HEK293 (cell line): ENCODE measurements at regions not wholly inside any gene's neighbourhood (a gene's known extent, or its start where the extent isn't known, plus 50 kb on each side); places are given as distances from the start of the nearest gene placed in this dataset.

ENCODE experiments used
- CTCF ChIA-PET: fragments of 350-600 bp; formaldehyde crosslinking; extraction: SDS; loops from one replicate; lab custom pipeline; 2021; ENCODE audit warnings: antibody characterized with exemption; lab: Yijun Ruan, JAX
- POLR2A ChIA-PET: fragments of 300-600 bp; formaldehyde crosslinking; extraction: SDS; loops from one replicate; lab custom pipeline; 2020; ENCODE audit warnings: antibody characterized with exemption, inconsistent platforms; lab: Yijun Ruan, JAX
- H3K27ac ChIP-seq: fragments of 200-500 bp; sonication (Bioruptor generic); 2 replicates; pipeline ENCODE4 v1.5.1; 2014; ENCODE audit warnings: low read depth, low read length, control low read depth, inconsistent platforms; ENCODE audit errors: extremely low read depth
- H3K36me3 ChIP-seq, 2 experiments: fragments of 200-500 bp in 1 of 2; sonication (Bioruptor generic) in 1 of 2; 1 replicate in 1 of 2; 2 replicates in 1 of 2; pipeline ENCODE4 v1.5.1; 2014 to 2017; ENCODE audit warnings: inconsistent platforms in 2 of 2, low read length in 2 of 2; ENCODE audit not compliant: control insufficient read depth in 2 of 2, insufficient read depth in 1 of 2
- H3K4me1 ChIP-seq: fragments of 200-500 bp; sonication (Bioruptor generic); 2 replicates; pipeline ENCODE4 v1.5.1; 2014; ENCODE audit warnings: mild to moderate bottlenecking, low read length, inconsistent platforms; ENCODE audit not compliant: control insufficient read depth, insufficient read depth
- H3K4me3 ChIP-seq: 2 replicates; pipeline ENCODE4 v1.5.1; 2011; ENCODE audit warnings: low read depth, mild to moderate bottlenecking, control low read depth, low read length, moderate library complexity
- H3K9me3 ChIP-seq: fragments of 200-500 bp; sonication (Bioruptor generic); 2 replicates; pipeline ENCODE4 v1.5.1; 2014; ENCODE audit warnings: low read depth, low read length, inconsistent platforms; ENCODE audit not compliant: control insufficient read depth, insufficient read depth
- BCL11A ChIP-seq: fragments of 450-650 bp; formaldehyde crosslinking; IDR thresholded peaks from 2 replicates; pipeline ENCODE4 v1.5.1; 2016; ENCODE audit warnings: low read depth, missing biosample characterization, missing genetic modification characterization
- GLI4 ChIP-seq: fragments of 450-650 bp; formaldehyde crosslinking; IDR thresholded peaks from 2 replicates; pipeline ENCODE4 v1.5.1; 2016; ENCODE audit warnings: missing biosample characterization, missing genetic modification characterization
- GLIS2 ChIP-seq: fragments of 450-650 bp; formaldehyde crosslinking; IDR thresholded peaks from 2 replicates; pipeline ENCODE4 v1.5.1; 2016; ENCODE audit warnings: missing biosample characterization, missing genetic modification characterization
- RBAK ChIP-seq: fragments of 450-650 bp; formaldehyde crosslinking; IDR thresholded peaks from 2 replicates; pipeline ENCODE4 v1.5.1; 2016; ENCODE audit warnings: missing biosample characterization, missing genetic modification characterization
- REPIN1 ChIP-seq: fragments of 450-650 bp; formaldehyde crosslinking; IDR thresholded peaks from 2 replicates; pipeline ENCODE4 v1.5.1; 2017; ENCODE audit warnings: missing biosample characterization, missing genetic modification characterization, low read depth
- ZBTB10 ChIP-seq: fragments of 450-650 bp; formaldehyde crosslinking; IDR thresholded peaks from 2 replicates; pipeline ENCODE4 v1.5.1; 2016; ENCODE audit warnings: missing biosample characterization, missing genetic modification characterization
- ZFP69B ChIP-seq: fragments of 450-650 bp; formaldehyde crosslinking; IDR thresholded peaks from 2 replicates; pipeline ENCODE4 v1.5.1; 2016; ENCODE audit warnings: missing biosample characterization, missing genetic modification characterization
- ZNF133 ChIP-seq: fragments of 450-650 bp; formaldehyde crosslinking; IDR thresholded peaks from 2 replicates; pipeline ENCODE4 v1.5.1; 2016; ENCODE audit warnings: missing biosample characterization, missing genetic modification characterization
- ZNF16 ChIP-seq: fragments of 450-650 bp; formaldehyde crosslinking; IDR thresholded peaks from 2 replicates; pipeline ENCODE4 v1.5.1; 2016; ENCODE audit warnings: low read depth, missing biosample characterization, missing genetic modification characterization
- ZNF223 ChIP-seq: fragments of 450-650 bp; formaldehyde crosslinking; IDR thresholded peaks from 2 replicates; pipeline ENCODE4 v1.5.1; 2016; ENCODE audit warnings: missing biosample characterization, missing genetic modification characterization
- ZNF23 ChIP-seq: fragments of 450-650 bp; formaldehyde crosslinking; IDR thresholded peaks from 2 replicates; pipeline ENCODE4 v1.5.1; 2016; ENCODE audit warnings: missing biosample characterization, missing genetic modification characterization, borderline replicate concordance
- ZNF341 ChIP-seq: fragments of 450-650 bp; formaldehyde crosslinking; IDR thresholded peaks from 2 replicates; pipeline ENCODE4; 2016; ENCODE audit warnings: low read depth, missing biosample characterization, missing genetic modification characterization
- ZNF350 ChIP-seq: fragments of 450-650 bp; formaldehyde crosslinking; IDR thresholded peaks from 2 replicates; pipeline ENCODE4 v1.5.0; 2017; ENCODE audit warnings: missing biosample characterization, mild to moderate bottlenecking, missing genetic modification characterization
- ZNF366 ChIP-seq: fragments of 450-650 bp; formaldehyde crosslinking; conservative IDR thresholded peaks from 2 replicates; pipeline ENCODE4 v1.5.1; 2016; ENCODE audit warnings: missing biosample characterization, missing genetic modification characterization
- ZNF423 ChIP-seq: fragments of 450-650 bp; formaldehyde crosslinking; IDR thresholded peaks from 2 replicates; pipeline ENCODE4 v1.5.1; 2016; ENCODE audit warnings: missing biosample characterization, missing genetic modification characterization
- ZNF529 ChIP-seq: fragments of 450-650 bp; formaldehyde crosslinking; IDR thresholded peaks from 2 replicates; pipeline ENCODE4 v1.5.1; 2017; ENCODE audit warnings: missing genetic modification characterization, missing biosample characterization; ENCODE audit not compliant: insufficient replicate concordance
- ZNF624 ChIP-seq: fragments of 450-650 bp; formaldehyde crosslinking; IDR thresholded peaks from 2 replicates; pipeline ENCODE4 v1.5.1; 2017; ENCODE audit warnings: missing biosample characterization, missing genetic modification characterization
- ZNF629 ChIP-seq: fragments of 450-650 bp; formaldehyde crosslinking; IDR thresholded peaks from 2 replicates; pipeline ENCODE4 v1.5.1; 2017; ENCODE audit warnings: missing biosample characterization, missing genetic modification characterization
- ZNF660 ChIP-seq: fragments of 450-650 bp; IDR thresholded peaks from 2 replicates; pipeline ENCODE4 v1.5.1; 2018; ENCODE audit warnings: missing biosample characterization, mild to moderate bottlenecking, missing genetic modification characterization
- ZNF704 ChIP-seq: fragments of 450-650 bp; formaldehyde crosslinking; IDR thresholded peaks from 2 replicates; pipeline ENCODE4 v1.5.1; 2016; ENCODE audit warnings: missing biosample characterization, missing genetic modification characterization
- ZNF830 ChIP-seq: fragments of 450-650 bp; IDR thresholded peaks from 2 replicates; pipeline ENCODE4 v1.5.0; 2018; ENCODE audit warnings: missing biosample characterization, missing genetic modification characterization, low read depth, mild to moderate bottlenecking, moderate library complexity
- ZSCAN18 ChIP-seq: fragments of 450-650 bp; formaldehyde crosslinking; IDR thresholded peaks from 2 replicates; pipeline ENCODE4 v1.5.1; 2016; ENCODE audit warnings: missing biosample characterization, missing genetic modification characterization

GRCh38 chr4:31114816-31115215, 394.6 kb downstream of the PCDH7 start:
- no peaks in the 10 kb centered on the region for H3K4me1 ChIP-seq
- ChIA-PET POLR2A (no interaction called here), CTCF (no interaction called here)
- no peaks in the 10 kb centered on the region for H3K9me3 ChIP-seq
- no peak overlapping the region for H3K4me3 ChIP-seq
- no peaks in the 10 kb centered on the region for H3K36me3 ChIP-seq
- TF ChIP-seq ZNF660 (no peak), ZNF16 (tag by site-specific recombination) (no peak), ZNF23 (tag by site-specific recombination) (no peak), ZNF624 (tag by site-specific recombination) (no peak), ZNF223 (tag by site-specific recombination) (no peak), ZNF830 (tag by site-specific recombination) (no peak), ZNF629 (tag by site-specific recombination) (no peak), ZNF529 (tag by site-specific recombination) (no peak), ZNF704 (no peak)
- H3K27ac ChIP-seq: no peak overlapping the region

- H3K4me3 ChIP-seq: no peak overlapping the region
- no peak overlapping the region for H3K27ac ChIP-seq
- no peaks in the 10 kb centered on the region for H3K9me3 ChIP-seq
- H3K4me1 ChIP-seq: no peaks in the 10 kb centered on the region
- no peak for TF ChIP-seq ZNF133 (tag by site-specific recombination)
- no peak for TF ChIP-seq ZBTB10 (tag by site-specific recombination)
- no peak for TF ChIP-seq ZNF341 (tag by site-specific recombination)
- TF ChIP-seq ZNF423 (tag by site-specific recombination): no peak
- TF ChIP-seq ZSCAN18 (tag by site-specific recombination): no peak
- TF ChIP-seq REPIN1: no peak
- TF ChIP-seq GLIS2 (tag by site-specific recombination): no peak
- no peak for TF ChIP-seq ZNF629 (tag by site-specific recombination)
- TF ChIP-seq ZFP69B (tag by site-specific recombination): no peak
- no peak for TF ChIP-seq ZNF624 (tag by site-specific recombination)
- TF ChIP-seq BCL11A: no peak
- TF ChIP-seq ZNF350 (tag by site-specific recombination): no peak
- TF ChIP-seq ZNF366 (tag by site-specific recombination): no peak
- TF ChIP-seq GLI4 (tag by site-specific recombination): no peak
- no peak for TF ChIP-seq RBAK (tag by site-specific recombination)
- ChIA-PET POLR2A (no interaction called here), CTCF (no interaction called here)
- H3K36me3 ChIP-seq: no peaks in the 10 kb centered on the region
Measured at GRCh38 chr4:31124008-31124585, 403.9 kb downstream of the PCDH7 start.
